22Rv1 (cell line): ENCODE measurements at regions not wholly inside any gene's neighbourhood (a gene's known extent, or its start where the extent isn't known, plus 50 kb on each side); places are given as distances from the start of the nearest gene placed in this dataset.

ENCODE experiments used
- CTCF ChIP-seq: fragments of 450-650 bp; IDR thresholded peaks from 2 replicates; pipeline ENCODE4 v1.5.1; 2017; ENCODE audit warnings: mild to moderate bottlenecking
- ZFX ChIP-seq: fragments of 450-650 bp; IDR thresholded peaks from 2 replicates; pipeline ENCODE4 v1.6.1; 2017; ENCODE audit warnings: antibody characterized with exemption, borderline replicate concordance

GRCh38 chr6:41443616-41444525 is 102.3 kb upstream of the FOXP4 start:
- TF ChIP-seq CTCF (no peak), ZFX (no peak)
